Islet of Langerhans (tissue), 1 donor: ENCODE measurements at regions not wholly inside any gene's neighbourhood (a gene's known extent, or its start where the extent isn't known, plus 50 kb on each side); places are given as distances from the start of the nearest gene placed in this dataset.

Experiments used
- FAIRE-seq: peaks from one replicate; lab custom pipeline; 2011; peaks lifted over from hg19 to GRCh38; lab: Jason Lieb, UNC

- FAIRE-seq: no peak
Observed at GRCh38 chr16:65305266-65305959, 183.6 kb upstream of the CDH11 start.

DNA sequence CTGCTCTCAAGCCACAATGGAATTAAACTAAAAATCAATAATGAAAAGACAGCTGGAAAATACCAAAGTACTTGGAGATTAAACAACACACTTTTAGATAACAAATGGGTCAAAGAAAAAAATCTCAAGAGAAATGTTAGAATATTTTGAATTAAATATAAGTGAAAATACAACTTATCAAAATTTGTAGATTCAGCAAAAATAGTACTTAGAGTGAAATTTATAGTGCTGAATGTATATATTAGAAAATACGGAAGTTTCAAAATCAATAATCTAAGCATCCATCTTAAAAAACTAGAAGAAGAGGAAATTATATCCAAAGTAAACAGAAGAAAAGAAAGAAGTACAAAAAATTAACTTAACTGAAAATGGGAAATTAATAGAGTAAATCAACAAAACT lies 179.2 kb upstream of the CDH11 start:
- no peak for FAIRE-seq

- FAIRE-seq: no peak
Observed at GRCh38 chr16:65297453-65297852, 175.6 kb upstream of the CDH11 start.

GRCh38 chr16:65295527-65295926 lies 173.7 kb upstream of the CDH11 start:
- no peak for FAIRE-seq

DNA sequence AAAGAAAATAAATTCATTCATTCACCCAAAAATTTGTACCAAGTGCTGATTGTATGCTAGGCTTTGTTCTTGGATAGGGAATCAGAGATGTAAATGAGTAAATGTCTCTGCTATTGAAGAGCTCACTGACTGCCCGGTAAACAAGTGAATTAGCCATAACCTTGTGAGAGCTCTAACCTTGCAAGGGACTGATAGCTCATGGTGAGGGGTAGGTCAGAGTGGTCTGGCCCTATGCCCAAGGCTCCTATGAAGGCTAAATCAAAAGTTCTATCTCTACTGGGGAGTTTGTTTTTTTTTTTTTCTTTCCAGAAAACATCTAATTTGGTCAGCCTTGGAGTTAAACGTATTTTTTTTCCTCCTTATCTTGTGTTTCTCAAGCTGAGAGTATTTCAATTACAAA lies 172.8 kb upstream of the CDH11 start:
- FAIRE-seq: no peak

GRCh38 chr16:65294165-65294564 lies 172.3 kb upstream of the CDH11 start:
- no peak for FAIRE-seq

DNA sequence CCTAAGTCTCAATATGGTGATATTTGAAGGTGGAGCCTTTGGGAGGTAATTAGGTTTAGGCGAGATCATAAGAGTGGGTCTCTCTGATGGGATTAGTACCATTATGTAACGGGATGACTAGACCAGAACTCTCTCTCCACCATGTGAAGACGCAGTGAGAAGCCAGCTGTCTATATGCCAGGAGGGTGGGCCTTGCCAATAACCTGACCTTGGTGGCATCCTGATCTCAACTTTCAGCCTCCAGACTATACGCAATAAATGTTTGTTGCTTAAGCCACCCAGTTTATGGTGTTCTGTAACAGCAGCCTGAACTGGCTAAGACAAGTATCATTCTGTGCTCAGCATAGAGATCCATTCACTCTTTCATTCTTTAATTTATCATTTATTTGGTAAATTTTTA lies 167.2 kb upstream of the CDH11 start:
- FAIRE-seq: no peak

GRCh38 chr16:65287307-65287706 lies 165.4 kb upstream of the CDH11 start:
- no peak for FAIRE-seq

GRCh38 chr16:65285128-65286048 lies 163.5 kb upstream of the CDH11 start:
- FAIRE-seq: no peak

DNA sequence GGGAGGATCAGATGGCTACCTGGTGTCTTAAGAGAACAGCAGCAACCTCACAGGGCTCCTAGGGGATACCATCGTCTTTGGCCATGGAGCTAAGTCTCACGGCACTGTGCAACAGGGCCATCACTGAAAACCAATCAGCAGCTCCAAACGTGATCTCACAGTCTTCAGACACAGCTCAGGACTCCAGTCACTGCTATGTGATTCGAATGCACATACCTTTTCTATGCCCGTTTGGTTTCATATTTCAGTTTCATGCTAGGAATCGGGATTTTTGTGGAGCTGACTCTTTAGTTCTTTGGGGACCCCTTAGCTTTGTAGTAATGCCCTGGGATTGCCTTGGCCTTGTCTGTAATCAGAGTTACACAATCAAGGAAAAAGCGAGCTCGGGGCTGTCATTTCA lies 162.8 kb upstream of the CDH11 start:
- no peak for FAIRE-seq

GRCh38 chr16:65283181-65283651 lies 161.4 kb upstream of the CDH11 start:
- FAIRE-seq: no peak

GRCh38 chr16:65281586-65281985 lies 159.7 kb upstream of the CDH11 start:
- FAIRE-seq: no peak

DNA sequence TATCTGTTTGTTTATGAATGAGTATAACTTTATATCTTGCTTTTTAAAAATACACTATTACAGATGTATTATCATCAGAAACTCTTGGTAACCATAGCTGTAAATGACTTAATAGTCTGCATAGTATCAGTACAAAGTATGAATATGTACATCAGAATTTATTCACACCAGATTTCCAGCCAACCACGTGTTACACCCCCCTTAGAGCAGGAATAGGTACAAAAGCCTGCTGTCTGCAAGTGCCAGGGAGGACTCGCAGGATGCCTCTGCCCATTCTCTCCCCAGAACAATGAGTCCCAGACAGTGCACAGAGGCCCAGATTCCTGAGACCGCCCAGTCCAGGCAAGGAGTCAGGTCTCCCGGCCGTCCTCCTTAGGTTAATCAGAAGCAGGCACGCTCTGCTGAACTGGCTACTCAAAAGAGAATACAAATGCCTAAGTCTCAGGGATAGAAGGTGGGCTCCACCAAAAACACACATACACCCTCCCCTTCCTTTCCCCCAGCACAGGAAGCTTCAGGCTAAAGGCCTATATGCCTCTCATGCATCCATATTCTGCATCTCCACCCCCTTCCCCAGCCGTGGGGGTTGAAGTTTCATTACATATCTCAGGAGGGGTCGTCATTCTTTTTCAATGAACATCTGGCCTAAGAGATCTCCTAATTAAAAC lies 159.1 kb upstream of the CDH11 start:
- FAIRE-seq: no peak

GRCh38 chr16:65279576-65279975 lies 157.7 kb upstream of the CDH11 start:
- FAIRE-seq: no peak

DNA sequence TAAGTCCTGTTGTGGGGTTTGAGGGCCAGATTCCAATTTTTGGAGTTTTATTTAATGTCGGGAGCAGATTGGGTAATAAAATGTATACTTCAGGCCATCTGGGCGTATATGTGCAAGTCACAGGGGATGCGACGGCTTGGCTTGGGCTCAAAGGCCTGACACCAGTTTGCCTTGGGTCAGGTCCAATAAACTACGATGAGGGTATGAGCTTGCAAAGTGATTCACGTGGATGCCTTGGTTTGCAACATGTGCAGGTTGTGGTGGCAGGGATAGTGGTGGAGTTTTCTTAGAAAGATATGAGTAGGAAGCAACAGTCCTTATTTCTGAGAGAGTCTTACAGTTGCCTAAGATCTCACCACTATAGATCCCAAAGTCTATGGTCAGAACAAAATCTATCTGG lies 157.0 kb upstream of the CDH11 start:
- FAIRE-seq: no peak

DNA sequence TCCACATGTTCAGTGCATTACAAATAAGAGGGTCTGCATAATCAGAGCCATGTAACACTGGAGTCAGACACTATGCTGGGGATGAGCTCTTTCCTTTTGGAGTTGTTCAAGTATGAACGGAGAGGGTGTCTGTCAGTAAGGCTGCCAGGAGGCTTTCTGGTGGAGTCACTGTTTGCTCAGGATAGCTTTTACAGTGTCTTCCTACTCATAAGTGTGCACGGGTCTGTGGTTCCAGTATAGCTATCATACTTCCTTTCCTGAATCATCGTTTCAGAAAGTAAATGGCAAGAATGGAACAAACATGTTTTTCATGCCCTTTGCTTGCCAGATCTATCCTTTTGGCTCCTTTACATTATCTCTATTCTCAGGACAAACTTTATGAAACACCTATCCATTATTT lies 152.7 kb upstream of the CDH11 start:
- FAIRE-seq: no peak

GRCh38 chr16:65272699-65273414 lies 151.0 kb upstream of the CDH11 start:
- no peak for FAIRE-seq

- no peak for FAIRE-seq
Observed at GRCh38 chr16:65271996-65272395, 150.1 kb upstream of the CDH11 start.

- no peak for FAIRE-seq
Observed at GRCh38 chr16:65268331-65268730, 146.5 kb upstream of the CDH11 start.

DNA sequence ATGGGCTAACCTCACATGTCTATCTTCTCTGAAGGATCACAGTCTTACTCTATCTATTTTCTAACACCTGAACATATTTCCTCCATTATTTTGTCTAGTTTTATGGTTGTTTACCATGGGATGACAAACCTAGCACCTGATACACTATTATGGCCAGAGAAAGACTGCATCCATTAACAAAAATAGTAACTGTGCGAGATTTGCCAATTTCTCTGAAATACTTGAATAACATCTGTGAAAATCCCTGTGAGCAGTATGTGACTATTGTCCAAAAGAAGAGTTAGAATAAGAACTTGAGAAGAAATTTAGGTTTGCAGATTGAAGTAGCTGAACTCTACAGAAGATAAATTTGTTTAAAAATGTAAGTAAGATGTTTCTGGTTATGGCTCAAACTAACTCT lies 142.0 kb upstream of the CDH11 start:
- FAIRE-seq: no peak

DNA sequence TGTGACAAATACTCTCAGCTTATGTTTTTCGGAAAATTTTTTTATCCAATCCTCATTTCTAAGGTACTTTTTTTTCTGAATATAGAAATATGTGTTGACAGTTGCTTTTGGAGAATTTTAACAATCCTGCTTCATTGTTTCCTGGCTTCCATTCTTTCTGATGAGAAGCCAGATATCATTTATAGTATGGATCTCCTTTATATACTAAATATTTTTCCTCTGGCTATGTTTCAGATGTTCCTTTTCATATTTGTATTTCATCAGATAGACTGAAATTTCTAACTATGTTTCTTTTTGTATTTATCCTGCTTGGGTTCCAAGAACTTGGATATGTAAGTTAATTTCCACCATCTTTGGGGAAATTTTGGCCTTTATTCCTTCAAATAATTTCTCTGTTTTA lies 138.9 kb upstream of the CDH11 start:
- no peak for FAIRE-seq

GRCh38 chr16:65254144-65254543 lies 132.3 kb upstream of the CDH11 start:
- no peak for FAIRE-seq
